SKM-1 treated with dmso at 0.1 percent for 144 hours (cell line): ENCODE measurements at regions not wholly inside any gene's neighbourhood (a gene's known extent, or its start where the extent isn't known, plus 50 kb on each side); places are given as distances from the start of the nearest gene placed in this dataset.

Source experiments
- DNase-seq: peaks from one replicate; lab custom pipeline; 2025; ENCODE audit not compliant: unreplicated experiment; lab: John Stamatoyannopoulos, UW

DNA sequence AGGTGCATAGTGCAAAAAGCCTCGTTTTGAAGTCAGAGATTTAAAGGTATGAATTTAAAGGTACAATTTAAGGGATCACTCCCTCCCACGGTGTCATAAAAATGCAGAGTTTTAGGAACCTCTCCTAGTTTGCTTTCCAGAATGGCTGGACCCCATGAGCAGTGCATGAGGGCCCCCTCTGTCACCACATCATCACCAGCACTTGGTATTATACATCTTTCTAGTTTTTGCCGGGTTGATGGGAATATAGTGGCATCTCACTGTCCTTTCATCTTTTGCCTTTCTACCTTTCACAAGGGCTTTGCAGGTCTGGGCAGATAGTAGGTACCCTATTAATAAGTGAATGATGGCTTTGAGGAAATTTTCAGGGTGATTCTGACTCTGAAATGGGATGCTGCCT, 103.6 kb upstream of the AGBL1 start:
- no peak for DNase-seq

GRCh38 chr15:85976986-85977385, 102.7 kb upstream of the AGBL1 start:
- no peak for DNase-seq

GRCh38 chr15:85977586-85977985, 102.1 kb upstream of the AGBL1 start:
- no peak for DNase-seq

DNA sequence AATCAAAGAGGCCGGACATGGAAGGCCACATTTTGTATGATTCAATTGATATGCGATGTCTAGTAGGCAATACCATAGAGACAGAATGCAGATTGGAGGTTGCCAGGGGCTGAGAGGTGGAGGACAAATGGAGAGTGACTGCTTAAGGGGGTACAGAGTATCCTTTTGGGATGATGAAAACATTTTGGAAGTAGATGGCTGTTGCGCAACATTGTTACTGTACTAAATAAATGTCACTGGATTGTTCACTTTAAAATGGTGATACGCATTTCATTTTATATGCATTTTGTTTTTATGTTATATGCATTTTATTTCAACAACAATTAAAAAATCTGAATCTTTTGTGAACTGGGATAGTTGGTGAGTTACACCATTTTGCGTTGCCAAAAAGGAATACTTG, 99.7 kb upstream of the AGBL1 start:
- no peak for DNase-seq

GRCh38 chr15:85980946-85981345, 98.7 kb upstream of the AGBL1 start:
- DNase-seq = peak; percentile 28

DNA sequence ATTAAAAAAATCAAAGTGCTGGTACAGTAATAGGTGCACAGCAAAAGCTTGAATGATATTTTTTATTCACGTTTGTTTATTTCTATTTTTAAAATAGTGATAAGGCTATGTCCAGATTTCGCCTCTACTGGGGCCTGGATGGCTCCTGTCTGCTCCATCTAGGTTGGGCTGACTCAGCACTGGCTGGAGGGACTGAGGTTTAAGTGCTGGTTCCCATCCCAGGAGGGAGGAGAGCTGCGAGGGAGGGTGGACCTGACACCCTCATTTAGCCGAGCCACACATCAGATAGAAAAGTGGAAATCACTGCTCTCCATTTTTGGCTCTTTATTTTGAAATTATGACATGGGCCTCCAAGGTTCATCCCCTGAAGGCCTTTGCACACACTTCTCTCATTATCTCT, 95.4 kb upstream of the AGBL1 start:
- DNase-seq = no peak

DNA sequence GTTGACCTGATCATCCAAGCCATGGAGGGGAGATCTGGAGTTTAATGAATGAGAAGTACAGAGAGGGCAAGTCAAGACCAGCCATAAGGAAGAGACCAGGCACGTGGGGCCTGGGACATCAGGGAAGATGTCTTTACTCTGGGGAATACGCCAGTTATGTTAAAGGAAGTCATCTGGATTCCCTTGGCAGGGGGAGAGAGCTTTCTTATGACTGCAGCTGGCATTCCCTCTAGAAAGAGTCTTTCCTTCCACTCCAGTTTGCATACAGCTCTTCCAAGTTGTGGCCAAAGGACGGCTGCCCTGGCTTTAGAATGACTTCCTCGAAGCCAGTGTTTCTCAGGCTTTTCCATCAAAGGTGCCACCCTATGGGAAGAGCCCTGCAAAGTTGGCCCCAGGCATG, 93.6 kb upstream of the AGBL1 start:
- no peak for DNase-seq

GRCh38 chr15:85986741-85987140, 92.9 kb upstream of the AGBL1 start:
- DNase-seq = no peak

DNA sequence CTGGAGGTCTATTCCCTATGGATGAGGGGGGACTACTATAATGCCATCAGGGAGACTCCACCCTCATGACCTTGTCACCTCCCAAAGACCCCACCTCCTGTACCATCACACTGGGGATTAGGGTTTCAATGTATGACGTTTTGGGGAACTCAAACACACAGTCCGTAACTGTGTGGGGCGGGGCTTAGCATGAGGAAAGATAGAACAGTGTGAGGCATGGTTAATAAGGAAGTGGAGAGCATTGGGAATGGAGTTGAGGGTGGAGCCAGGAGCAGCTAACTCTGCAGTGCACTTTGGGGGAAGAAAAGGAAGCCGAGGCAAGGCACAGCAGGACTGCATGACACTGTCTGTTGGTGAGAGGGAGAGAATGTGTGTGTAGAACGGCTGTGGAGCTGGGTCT, 90.9 kb upstream of the AGBL1 start:
- peak; percentile 38 for DNase-seq

DNA sequence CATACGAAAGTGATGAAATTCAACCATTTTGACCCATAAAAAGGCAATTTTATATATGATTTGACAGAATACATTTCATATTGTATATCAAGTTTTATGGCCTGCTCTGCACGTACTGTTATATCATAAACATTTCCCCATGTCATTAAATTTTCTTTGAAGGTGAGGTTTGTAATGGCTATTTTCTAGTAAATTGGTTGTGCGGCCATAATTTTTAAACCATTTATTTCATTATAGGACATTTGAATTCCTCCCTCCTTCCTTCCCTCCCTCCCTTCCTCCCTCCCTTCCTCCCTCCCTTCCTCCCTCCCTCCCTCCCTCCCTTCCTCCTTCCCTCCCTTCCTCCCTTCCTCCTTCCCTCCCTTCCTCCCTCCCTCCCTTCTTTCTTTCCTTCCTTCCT, 87.4 kb upstream of the AGBL1 start:
- DNase-seq = no peak

DNA sequence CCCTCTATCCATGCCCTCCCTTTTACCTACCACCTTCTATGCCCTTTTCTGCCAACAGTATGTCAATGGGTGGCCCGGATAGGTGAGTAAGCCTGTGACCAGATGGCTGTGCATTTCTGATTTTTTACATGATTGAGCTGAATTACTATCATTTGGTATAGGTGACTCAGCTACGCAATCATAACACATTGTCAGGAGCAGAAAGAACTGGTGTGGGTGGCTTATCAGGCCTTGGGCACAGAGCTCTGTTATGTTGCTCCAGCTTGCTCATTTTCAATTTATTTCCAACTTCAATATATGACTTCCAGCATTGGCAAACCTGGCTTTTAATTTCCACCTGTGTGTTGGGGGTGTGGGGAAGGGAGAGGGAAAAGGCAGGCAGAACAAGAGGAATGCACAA, 86.6 kb upstream of the AGBL1 start:
- no peak for DNase-seq

DNA sequence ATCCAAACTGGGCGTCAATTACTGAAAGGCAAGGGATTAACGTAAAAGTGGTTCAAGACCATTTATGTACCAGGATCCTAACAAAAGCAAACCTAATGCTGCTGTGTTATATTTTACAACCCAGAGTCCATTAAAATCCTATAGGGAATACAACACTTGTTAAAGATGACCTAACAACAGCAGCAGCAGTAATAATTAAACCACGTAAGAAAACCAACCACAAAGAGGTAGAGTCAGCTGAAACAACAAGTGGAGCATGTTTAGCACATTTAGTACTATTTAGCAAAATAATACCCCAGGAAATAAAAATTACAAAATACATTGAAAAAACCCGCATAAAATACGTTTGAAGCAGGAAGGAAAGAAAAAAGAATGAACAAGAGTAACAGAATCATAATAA, 82.1 kb upstream of the AGBL1 start:
- DNase-seq = no peak

DNA sequence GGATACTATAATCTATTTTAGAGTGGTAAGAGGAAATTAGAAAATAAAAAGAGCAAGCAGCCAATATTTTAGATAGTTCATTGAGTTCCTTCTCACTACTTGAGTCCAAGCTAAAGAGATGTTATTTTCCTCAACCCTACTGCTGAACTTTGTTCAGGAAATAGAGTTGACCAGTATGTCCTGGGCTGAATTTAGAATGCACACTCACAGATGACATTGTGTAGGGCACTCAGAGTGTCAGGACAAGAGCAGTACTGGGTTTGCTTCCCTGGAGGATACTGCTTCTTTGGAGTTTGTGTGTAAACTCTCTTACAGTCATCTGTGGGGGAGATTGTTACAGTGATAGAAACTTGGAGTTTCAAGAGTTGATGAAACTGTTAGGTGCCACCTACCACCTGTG, 80.0 kb upstream of the AGBL1 start:
- DNase-seq = no peak

- DNase-seq = no peak
These were observed 78.5 kb upstream of the AGBL1 start for GRCh38 chr15:86001200-86001599.

DNA sequence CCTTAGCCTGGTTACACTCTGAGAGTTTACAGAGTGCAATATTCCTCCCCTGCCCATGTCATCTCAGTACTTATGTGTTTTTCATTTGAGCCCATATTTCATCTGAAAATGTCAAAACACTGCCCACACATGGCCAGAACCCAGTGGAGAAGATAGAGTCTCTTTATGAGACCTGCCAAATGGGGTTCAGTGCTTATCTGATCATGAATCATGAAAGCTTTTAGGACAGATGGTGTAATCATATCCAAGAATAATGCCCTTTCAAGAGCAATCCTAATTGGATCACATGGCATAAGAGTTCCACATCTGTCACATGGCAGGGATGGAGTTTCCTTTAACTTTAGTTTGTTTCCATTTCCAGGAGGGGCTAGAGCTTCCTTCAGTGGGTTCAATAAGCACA, 77.2 kb upstream of the AGBL1 start:
- DNase-seq = no peak

DNA sequence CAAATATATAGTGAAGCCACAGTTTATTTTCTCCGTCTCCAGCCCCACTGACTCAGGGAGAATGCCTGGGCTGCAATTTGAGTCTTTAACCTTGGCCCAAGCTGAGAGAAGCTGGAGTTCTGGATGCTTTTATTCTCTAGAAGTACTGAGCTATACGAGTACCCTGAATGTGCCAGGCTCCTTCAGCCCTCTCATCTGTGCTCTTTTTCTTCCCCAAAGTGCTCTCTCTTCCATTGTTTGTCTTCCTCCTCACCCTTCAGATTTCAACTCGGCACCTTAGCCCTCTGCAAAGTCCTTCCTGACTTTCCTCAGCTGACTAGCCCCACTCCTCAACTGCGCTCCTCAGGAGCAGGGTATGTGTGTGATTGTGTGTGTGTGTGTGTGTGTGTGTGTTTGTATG, 75.6 kb upstream of the AGBL1 start:
- no peak for DNase-seq

GRCh38 chr15:86006546-86006945, 73.1 kb upstream of the AGBL1 start:
- DNase-seq = no peak

GRCh38 chr15:86009727-86010126, 69.9 kb upstream of the AGBL1 start:
- DNase-seq = peak; percentile 44

DNA sequence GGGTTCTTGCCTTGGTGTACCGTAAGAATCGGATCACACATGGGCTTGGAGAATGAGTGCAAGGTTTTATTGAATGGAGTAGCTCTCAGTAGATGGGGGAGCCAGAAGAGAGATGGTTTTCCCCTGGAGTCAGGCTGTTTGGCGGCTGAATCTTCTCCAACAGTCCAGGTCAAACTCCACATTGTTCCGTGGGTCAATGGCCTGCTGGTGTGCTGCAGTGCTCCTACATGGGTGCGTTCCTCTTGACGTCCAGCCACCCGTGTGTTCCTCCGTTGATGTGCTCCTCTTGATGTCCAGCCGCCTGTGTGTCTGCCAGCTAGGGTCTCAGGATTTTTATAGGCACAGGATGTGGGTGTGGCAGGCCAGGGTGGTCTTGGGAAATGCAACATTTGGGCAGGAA, 69.3 kb upstream of the AGBL1 start:
- DNase-seq = no peak

GRCh38 chr15:86010891-86011290, 68.8 kb upstream of the AGBL1 start:
- no peak for DNase-seq

GRCh38 chr15:86014016-86014415, 65.7 kb upstream of the AGBL1 start:
- DNase-seq = no peak

- no peak for DNase-seq
These were observed 62.9 kb upstream of the AGBL1 start for GRCh38 chr15:86016750-86017149.

GRCh38 chr15:86018679-86019078, 61.0 kb upstream of the AGBL1 start:
- DNase-seq = no peak
